ENCODE measurements at regions not wholly inside any gene's neighbourhood (a gene's known extent, or its start where the extent isn't known, plus 50 kb on each side); places are given as distances from the start of the nearest gene placed in this dataset.

DNA sequence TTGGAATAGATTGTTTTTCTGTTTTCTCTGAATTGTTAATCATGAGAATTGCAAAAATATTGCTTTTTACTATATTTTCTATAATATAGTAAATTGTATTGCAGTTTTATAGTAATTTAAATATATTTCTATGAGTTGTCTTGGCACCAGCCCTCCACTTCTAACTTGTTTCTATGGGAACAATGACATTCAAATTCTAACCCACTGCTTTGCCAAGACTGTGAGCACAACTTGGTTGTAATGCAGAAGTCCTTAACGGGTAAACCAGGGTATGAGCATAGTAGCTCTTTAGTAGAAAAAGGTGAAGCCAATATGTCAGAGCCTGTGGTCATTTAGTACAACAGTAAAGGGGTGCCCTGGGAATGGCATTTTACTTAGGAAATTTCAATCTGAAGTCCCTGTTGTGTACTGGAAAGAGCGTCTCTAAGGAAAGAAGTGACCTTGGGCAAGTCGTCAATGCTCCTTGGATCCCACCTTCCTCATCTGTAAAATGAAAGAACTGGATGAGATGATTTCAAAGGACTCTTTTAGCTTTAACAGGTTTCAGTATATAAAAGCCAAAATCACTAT, 283.3 kb downstream of the ATP23 start:
- peaks cover 5% of the 10 kb centered on the region for H3K27me3 Mint-ChIP-seq
- no peaks in the 10 kb centered on the region for H3K9me3 Mint-ChIP-seq
- DNase-seq: no peak
- H3K4me3 Mint-ChIP-seq: no peak overlapping the region
- H3K27ac Mint-ChIP-seq: no peak overlapping the region
- H3K4me1 Mint-ChIP-seq (ENCODE audit: low read depth): no peaks in the 10 kb centered on the region
- H3K36me3 Mint-ChIP-seq (ENCODE audit: low read depth): no peaks in the 10 kb centered on the region

DNA sequence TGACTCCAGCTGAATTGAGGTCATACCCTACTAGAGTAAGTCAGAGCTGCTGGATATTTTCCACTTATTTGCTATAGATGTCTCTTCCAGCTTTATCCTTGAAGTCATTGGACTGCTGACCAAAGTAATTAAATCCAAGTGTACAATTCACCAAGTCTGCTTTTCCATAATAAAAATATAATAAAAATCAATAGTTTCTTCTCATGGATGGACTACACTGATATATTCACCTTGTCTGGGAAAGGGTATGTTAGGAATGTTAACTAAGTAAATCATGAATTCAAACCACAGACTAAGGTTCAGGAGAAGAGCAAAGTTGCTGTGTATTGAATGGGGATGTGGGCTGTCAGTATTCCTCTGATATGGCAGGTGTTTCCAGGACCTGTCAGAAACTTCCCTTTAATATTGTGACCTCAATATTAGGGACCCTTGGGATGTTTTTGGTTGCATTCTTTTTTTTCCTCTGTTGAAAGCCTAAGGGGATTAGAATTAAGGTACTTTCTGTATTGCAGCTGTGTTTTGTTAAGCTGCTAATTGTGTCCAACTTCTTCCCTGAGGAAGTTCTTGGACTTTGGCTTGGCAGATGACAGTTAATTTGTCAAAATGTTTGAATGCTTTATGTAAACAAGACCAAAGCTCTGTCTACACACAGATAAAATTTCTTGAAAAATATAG, 284.0 kb downstream of the ATP23 start:
- no peak for DNase-seq
- no peaks in the 10 kb centered on the region for H3K9me3 Mint-ChIP-seq
- no peak overlapping the region for H3K27ac Mint-ChIP-seq
- no peaks in the 10 kb centered on the region for H3K4me1 Mint-ChIP-seq (ENCODE audit: low read depth)
- H3K4me3 Mint-ChIP-seq: no peak overlapping the region
- no peaks in the 10 kb centered on the region for H3K36me3 Mint-ChIP-seq (ENCODE audit: low read depth)
- peaks cover 5% of the 10 kb centered on the region for H3K27me3 Mint-ChIP-seq

DNA sequence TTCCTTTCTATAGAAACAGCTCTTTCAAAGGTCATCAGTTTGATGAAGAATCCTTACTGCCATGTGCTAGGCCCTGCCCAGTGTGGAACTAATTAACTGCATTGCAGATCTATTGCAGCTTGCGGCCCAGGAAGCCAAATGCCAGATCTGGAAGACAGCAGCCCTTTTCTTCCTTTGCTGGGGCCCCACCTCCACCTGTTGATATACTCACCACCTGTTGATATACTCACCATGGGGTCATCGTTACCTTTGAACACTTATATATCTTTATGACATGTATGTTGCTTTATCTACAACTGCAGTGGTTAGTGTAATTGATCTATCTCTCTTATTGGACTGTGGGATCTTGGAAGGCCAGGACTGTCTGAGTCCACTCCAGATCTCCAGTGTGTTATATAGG, 292.5 kb downstream of the ATP23 start:
- no peaks in the 10 kb centered on the region for H3K36me3 Mint-ChIP-seq (ENCODE audit: low read depth)
- peaks cover 9% of the 10 kb centered on the region for H3K27me3 Mint-ChIP-seq
- H3K4me3 Mint-ChIP-seq: no peak overlapping the region
- no peaks in the 10 kb centered on the region for H3K9me3 Mint-ChIP-seq
- H3K27ac Mint-ChIP-seq: no peak overlapping the region
- H3K4me1 Mint-ChIP-seq (ENCODE audit: low read depth): no peaks in the 10 kb centered on the region
- DNase-seq: no peak

DNA sequence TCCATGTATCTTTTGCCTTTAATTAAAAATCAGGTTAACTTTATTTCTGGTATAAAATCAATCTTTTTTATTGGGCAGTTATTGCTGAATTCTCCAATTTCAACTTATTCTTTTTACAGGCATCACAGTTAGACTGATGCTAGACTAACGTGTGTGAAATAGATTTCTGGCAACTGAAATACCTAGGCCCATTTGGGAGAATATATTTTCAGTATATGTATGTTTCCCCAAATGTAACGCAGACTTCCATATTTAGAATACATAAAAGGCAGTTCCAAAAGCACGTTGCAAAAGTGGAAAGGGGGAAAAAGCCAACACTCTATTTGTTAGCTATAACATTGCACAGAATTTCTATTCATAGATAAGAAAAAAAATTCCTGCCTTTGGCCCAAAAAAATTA, 297.0 kb downstream of the ATP23 start:
- no peaks in the 10 kb centered on the region for H3K9me3 Mint-ChIP-seq
- no peak overlapping the region for H3K4me3 Mint-ChIP-seq
- H3K27ac Mint-ChIP-seq: no peak overlapping the region
- H3K4me1 Mint-ChIP-seq (ENCODE audit: low read depth): no peaks in the 10 kb centered on the region
- DNase-seq: no peak
- H3K27me3 Mint-ChIP-seq: peaks cover 22% of the 10 kb centered on the region
- no peaks in the 10 kb centered on the region for H3K36me3 Mint-ChIP-seq (ENCODE audit: low read depth)

DNA sequence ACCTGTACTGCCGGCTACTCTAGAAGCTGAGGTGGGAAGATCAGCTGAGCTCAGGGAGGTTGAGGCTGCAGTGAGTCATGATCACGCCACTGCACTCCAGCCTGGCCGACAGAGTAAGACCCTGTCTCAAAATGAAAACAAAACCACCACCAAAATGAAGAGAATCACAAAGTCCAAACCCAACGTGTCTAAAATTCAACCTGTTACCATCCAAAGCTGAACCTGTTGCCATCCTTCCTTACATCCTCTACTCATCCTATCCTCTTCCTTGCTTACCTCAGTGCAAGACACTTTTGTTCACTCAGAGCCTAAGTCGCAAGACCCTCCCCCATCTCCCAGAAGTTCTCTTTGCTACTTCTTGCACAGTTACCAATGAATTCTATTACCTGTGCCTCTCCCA, 299.7 kb downstream of the ATP23 start:
- no peaks in the 10 kb centered on the region for H3K4me1 Mint-ChIP-seq (ENCODE audit: low read depth)
- H3K27ac Mint-ChIP-seq: no peak overlapping the region
- no peaks in the 10 kb centered on the region for H3K9me3 Mint-ChIP-seq
- H3K36me3 Mint-ChIP-seq (ENCODE audit: low read depth): no peaks in the 10 kb centered on the region
- no peak for DNase-seq
- H3K4me3 Mint-ChIP-seq: no peak overlapping the region
- peaks cover 24% of the 10 kb centered on the region for H3K27me3 Mint-ChIP-seq

DNA sequence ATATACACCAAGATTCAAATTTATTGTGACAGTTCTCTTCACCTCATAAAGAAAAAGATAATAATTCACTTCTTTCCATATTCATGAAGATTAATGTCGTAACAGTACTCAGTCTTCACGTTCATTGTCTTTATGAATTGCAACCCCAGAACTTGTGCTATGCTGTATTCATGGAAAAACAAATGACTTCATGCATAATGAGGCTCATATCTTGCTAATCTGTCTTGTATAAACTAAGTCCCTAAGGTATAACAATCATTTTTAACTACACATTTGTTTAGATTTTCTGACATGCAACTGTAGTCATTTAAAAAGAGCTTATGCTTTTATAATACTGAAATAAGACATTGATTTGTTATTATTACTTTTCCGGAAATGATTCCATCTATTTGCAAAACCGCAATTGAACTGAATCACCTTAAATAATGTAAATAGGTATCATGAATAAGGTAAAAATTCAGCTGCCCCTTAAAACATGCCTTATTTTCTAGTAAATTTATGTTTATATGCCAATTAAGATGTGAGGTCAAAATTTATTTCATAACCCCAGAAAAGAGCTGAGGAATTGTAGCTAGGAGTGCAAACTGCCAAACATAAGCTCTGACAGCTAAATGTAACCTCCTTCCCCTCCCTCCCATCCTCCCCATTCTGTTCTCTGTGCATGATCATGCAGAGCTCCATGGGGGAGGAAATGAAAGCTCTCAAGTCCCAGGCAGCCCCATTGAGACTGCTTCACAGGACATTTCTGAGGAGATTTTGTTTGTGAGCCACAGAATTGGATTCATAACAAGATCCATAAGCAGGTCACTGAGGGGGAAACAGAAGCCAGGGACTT, 301.6 kb downstream of the ATP23 start:
- no peak for DNase-seq
- Mint-ChIP-seq H3K9me3 (no peaks in the 10 kb centered on the region), H3K27me3 (peaks cover 15% of the 10 kb centered on the region), H3K4me1 (ENCODE audit: low read depth) (no peaks in the 10 kb centered on the region), H3K36me3 (ENCODE audit: low read depth) (no peaks in the 10 kb centered on the region), H3K4me3 (no peak overlapping the region), H3K27ac (no peak overlapping the region)

DNA sequence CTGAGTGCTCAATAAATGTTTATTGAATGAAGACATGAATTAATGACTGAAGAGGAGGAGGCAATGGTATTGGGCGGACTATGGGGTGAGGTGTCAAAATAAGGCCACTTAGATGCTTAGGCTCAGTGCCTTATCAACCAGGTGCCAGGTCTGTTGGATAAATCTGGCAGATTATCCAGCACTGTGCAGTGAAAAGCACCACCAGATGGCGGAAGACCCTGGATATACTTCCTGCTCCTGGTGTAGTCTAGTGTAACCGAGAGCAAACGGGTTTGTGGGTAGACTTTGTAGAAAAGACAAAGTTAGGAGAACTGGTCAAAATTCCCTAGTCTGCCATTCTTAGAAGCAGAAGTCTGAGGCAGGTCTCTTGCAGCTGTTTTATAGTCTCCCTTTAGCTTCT, 306.3 kb downstream of the ATP23 start:
- Mint-ChIP-seq H3K27me3 (peaks cover 7% of the 10 kb centered on the region), H3K4me1 (ENCODE audit: low read depth) (no peaks in the 10 kb centered on the region), H3K4me3 (no peak overlapping the region), H3K27ac (no peak overlapping the region), H3K36me3 (ENCODE audit: low read depth) (no peaks in the 10 kb centered on the region), H3K9me3 (no peaks in the 10 kb centered on the region)
- DNase-seq: no peak

DNA sequence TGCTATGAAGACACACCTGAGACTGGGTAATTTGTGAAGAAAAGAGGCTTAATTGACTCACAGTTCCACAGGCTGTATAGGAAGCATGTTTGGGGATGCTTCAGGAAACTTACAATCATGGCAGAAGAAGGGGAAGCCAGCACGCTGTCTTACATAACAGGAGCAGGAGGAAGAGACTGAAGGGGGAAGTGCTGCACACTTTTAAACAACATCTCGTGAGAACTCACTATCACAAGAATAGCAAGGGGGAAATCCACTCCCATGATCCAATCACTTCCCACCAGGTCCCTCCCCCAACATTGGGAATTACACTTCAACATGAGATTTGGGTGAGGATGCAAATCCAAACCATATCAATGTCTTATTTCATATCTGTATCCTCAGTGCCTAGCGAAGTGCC, 307.2 kb downstream of the ATP23 start:
- no peak for DNase-seq

DNA sequence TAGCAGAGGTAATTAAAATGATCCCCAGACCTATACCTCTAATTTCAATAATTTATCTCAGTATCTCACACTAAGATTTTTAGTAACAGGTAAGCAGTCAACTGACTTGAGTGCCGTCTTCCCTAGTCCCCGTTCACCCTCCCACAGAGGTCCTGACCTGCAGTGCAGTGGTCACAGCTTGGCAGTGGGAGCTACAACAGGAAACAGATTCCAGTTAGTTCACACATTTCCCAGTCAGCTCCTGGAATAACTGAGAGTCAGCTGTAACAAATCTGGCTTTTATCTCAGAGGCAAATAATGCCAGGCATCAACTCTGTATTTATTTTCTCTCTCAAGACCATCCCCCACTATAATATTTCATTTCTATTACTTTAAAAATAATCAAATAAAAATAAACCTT, 308.2 kb downstream of the ATP23 start:
- Mint-ChIP-seq H3K27ac (no peak overlapping the region), H3K36me3 (ENCODE audit: low read depth) (no peaks in the 10 kb centered on the region), H3K4me3 (no peak overlapping the region), H3K27me3 (peaks cover 7% of the 10 kb centered on the region), H3K9me3 (no peaks in the 10 kb centered on the region), H3K4me1 (ENCODE audit: low read depth) (no peaks in the 10 kb centered on the region)
- DNase-seq: no peak

More for the DNA sequence above, 307.2 kb downstream of the ATP23 start:
- Mint-ChIP-seq H3K4me1 (ENCODE audit: low read depth) (no peaks in the 10 kb centered on the region), H3K9me3 (no peaks in the 10 kb centered on the region), H3K4me3 (no peak overlapping the region), H3K36me3 (ENCODE audit: low read depth) (no peaks in the 10 kb centered on the region), H3K27ac (no peak overlapping the region), H3K27me3 (peaks cover 9% of the 10 kb centered on the region)

DNA sequence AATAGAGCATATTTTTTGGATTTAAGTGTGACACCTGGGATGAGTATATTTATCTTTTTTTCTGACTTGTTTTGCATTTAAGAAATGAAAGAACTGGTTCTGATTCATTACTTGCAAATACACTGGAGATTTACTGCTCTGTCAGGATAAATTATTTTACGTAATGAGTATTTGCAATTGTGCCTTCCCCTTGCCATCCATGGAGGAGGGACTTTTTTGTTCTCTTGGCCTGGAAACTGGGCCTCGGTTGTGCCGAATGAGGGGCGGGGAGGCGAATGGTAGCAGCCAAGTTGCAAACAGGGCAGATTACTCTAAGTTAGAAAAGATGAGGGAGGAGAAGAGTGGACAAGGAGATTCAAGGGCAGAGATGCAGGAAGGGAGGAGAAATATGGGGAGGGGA, 308.7 kb downstream of the ATP23 start:
- Mint-ChIP-seq H3K27me3 (peaks cover 7% of the 10 kb centered on the region), H3K36me3 (ENCODE audit: low read depth) (no peaks in the 10 kb centered on the region), H3K4me1 (ENCODE audit: low read depth) (no peaks in the 10 kb centered on the region), H3K27ac (no peak overlapping the region), H3K4me3 (no peak overlapping the region), H3K9me3 (no peaks in the 10 kb centered on the region)
- no peak for DNase-seq

DNA sequence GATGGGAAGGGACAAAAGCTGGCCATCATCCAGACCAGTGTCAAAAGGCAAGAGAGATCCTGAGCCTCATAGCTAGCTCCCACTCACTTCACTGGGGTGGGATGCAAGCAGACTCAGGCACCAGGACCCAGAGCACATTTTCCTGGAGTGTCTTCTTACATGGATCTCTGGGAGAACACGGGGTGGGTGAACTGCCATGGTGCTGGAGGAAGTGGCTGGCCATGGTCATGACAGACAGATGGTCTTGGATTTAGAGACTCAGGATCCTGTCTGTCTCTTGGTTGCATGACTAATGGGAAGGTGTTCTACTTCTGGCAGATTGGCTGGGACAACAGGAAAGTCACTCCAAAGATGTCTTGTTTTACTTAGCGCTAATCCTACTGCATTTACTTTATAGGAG, 311.5 kb downstream of the ATP23 start:
- Mint-ChIP-seq H3K9me3 (no peaks in the 10 kb centered on the region), H3K27ac (no peak overlapping the region), H3K36me3 (ENCODE audit: low read depth) (no peaks in the 10 kb centered on the region), H3K27me3 (peaks cover 11% of the 10 kb centered on the region), H3K4me1 (ENCODE audit: low read depth) (no peaks in the 10 kb centered on the region), H3K4me3 (no peak overlapping the region)
- DNase-seq: no peak

DNA sequence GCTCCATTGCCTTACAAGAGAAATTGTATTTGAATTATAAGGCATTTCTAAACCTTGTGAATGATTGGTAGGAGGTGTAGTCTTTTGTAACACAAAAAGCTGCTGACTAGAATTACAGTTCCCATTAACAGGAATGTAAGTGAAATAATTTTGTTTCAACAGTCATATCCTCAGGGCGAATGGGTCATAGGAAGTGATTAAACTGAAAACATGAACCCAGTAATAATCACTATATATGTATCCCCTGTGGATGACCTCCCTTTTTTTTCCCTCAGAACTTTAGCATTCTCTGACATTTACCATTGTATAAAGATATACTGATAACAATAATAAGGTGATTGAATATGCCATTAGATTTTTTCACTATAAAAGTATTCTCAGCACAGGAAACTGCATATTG, 312.3 kb downstream of the ATP23 start:
- Mint-ChIP-seq H3K27me3 (peaks cover 11% of the 10 kb centered on the region), H3K4me1 (ENCODE audit: low read depth) (no peaks in the 10 kb centered on the region), H3K36me3 (ENCODE audit: low read depth) (no peaks in the 10 kb centered on the region), H3K27ac (no peak overlapping the region), H3K4me3 (no peak overlapping the region), H3K9me3 (no peaks in the 10 kb centered on the region)
- no peak for DNase-seq

DNA sequence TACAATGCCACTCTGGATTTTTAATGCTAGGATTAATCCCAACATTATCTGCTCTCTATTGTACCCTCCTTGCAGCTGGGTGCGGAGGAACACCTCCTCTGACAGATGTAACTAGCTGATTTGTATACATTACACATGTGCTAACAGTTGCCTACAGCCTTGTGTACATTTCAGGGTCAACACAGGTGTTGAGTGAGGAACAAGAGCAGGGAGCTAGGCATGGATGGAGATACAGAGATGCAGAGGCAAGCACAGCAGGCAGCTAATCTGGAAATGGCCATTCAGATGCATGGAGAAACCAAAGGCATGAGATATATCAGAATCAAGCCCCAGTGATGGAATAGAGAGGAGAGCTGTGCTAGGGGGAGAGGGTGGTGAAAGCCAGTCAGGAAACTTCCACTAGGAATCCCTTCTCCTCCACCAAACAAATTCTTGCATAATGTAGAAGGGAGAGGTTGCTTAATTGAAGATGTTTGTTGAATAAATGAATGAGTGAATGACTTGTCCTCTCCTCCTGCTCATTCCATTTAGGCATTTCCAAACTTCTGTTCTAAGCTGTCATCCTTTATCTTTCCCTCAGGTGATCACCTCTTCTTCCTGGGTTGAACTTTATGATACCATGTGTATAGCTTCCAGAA, 313.2 kb downstream of the ATP23 start:
- no peak overlapping the region for H3K27ac Mint-ChIP-seq
- H3K4me3 Mint-ChIP-seq: no peak overlapping the region
- H3K9me3 Mint-ChIP-seq: no peaks in the 10 kb centered on the region
- H3K4me1 Mint-ChIP-seq (ENCODE audit: low read depth): no peaks in the 10 kb centered on the region
- no peaks in the 10 kb centered on the region for H3K36me3 Mint-ChIP-seq (ENCODE audit: low read depth)
- peaks cover 11% of the 10 kb centered on the region for H3K27me3 Mint-ChIP-seq
- no peak for DNase-seq

DNA sequence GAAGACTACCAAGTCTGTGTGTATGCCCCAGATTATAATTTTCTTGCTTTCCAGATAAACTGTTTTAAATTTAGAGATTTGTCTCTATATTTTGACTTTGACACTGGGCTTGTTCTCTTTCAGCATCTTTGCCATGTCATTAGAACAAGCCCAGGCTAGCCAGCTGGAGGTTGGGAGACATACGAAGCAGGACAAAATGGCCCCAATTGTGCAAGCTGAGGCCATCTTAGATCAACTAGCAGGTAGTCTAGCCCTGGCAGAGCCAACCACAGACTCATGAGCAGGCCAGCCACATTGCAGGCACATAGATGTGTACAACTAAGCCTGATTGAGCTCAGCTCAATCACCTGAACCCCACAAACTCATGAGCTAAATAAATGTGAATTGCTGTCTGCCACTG, 321.4 kb downstream of the ATP23 start:
- Mint-ChIP-seq H3K36me3 (ENCODE audit: low read depth) (no peaks in the 10 kb centered on the region), H3K4me1 (ENCODE audit: low read depth) (no peaks in the 10 kb centered on the region), H3K9me3 (peaks cover 4% of the 10 kb centered on the region), H3K27ac (no peak overlapping the region), H3K27me3 (peaks cover 4% of the 10 kb centered on the region), H3K4me3 (no peak overlapping the region)
- no peak for DNase-seq

DNA sequence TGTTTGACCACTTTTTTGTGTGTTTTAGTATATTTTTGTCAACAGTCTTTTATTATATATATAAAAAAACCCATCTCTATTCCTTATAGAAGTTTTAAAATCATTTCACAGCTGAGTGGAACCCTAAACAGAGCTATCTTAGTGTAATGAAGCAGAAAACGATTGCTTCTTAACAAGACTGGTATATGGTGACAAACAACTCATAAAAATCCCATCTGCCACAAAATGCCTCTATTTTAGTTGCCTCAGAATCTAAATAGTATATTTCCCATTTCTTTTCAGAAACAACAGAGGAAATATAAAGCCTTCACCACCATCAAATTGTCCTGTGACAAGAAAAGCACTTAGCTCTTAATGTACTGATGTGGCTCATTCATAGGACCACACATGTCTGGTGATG, 322.4 kb downstream of the ATP23 start:
- H3K36me3 Mint-ChIP-seq (ENCODE audit: low read depth): no peaks in the 10 kb centered on the region

More for the DNA sequence above, 322.4 kb downstream of the ATP23 start:
- Mint-ChIP-seq H3K27me3 (peaks cover 4% of the 10 kb centered on the region), H3K9me3 (peaks cover 4% of the 10 kb centered on the region), H3K4me1 (ENCODE audit: low read depth) (no peaks in the 10 kb centered on the region), H3K27ac (no peak overlapping the region), H3K4me3 (no peak overlapping the region)
- DNase-seq: no peak

Measured in activated T-cell treated with anti-CD3 and anti-CD28 coated beads, Interleukin-2, amount 50 U/mL, for 24 hours (primary cell).